ENCODE measurements at regions not wholly inside any gene's neighbourhood (a gene's known extent, or its start where the extent isn't known, plus 50 kb on each side); places are given as distances from the start of the nearest gene placed in this dataset.

GRCh38 chr9:103757062-103757461 lies 337.0 kb upstream of the SMC2 start:
- in situ Hi-C loops (cut with HindIII; ENCODE audit: low sequenced_read_pairs), result no loop called here
- no peak for TF ChIP-seq CTCF (IDR thresholded peaks at IDR 0.05; ENCODE audit: low read depth, low read length)
- no peak for DNase-seq (ENCODE audit: low read depth, low spot score)
- H3K4me3 ChIP-seq (ENCODE audit: low read depth, low read length), result no peak overlapping the region

GRCh38 chr9:103761466-103761865 lies 332.6 kb upstream of the SMC2 start:
- TF ChIP-seq CTCF (IDR thresholded peaks at IDR 0.05; ENCODE audit: low read depth, low read length), result no peak
- no peak for DNase-seq (ENCODE audit: low read depth, low spot score)
- in situ Hi-C loops (cut with HindIII; ENCODE audit: low sequenced_read_pairs), result no loop called here
- H3K4me3 ChIP-seq (ENCODE audit: low read depth, low read length), result no peak overlapping the region

GRCh38 chr9:103789686-103790085 lies 304.4 kb upstream of the SMC2 start:
- in situ Hi-C loops (cut with HindIII; ENCODE audit: low sequenced_read_pairs), result no loop called here
- peak; percentile 18 for DNase-seq (ENCODE audit: low read depth, low spot score)
- peak; percentile 51 for TF ChIP-seq CTCF (IDR thresholded peaks at IDR 0.05; ENCODE audit: low read depth, low read length)
- H3K4me3 ChIP-seq (ENCODE audit: low read depth, low read length), result no peak overlapping the region

- no peak for TF ChIP-seq CTCF (IDR thresholded peaks at IDR 0.05; ENCODE audit: low read depth, low read length)
- no peak overlapping the region for H3K4me3 ChIP-seq (ENCODE audit: low read depth, low read length)
- in situ Hi-C loops (cut with HindIII; ENCODE audit: low sequenced_read_pairs), result no loop called here
- DNase-seq (ENCODE audit: low read depth, low spot score), result peak; percentile 82
These were observed 295.5 kb upstream of the SMC2 start for GRCh38 chr9:103798620-103799019.

GRCh38 chr9:103799959-103800358 lies 294.1 kb upstream of the SMC2 start:
- DNase-seq (ENCODE audit: low read depth, low spot score), result no peak
- no peak for TF ChIP-seq CTCF (IDR thresholded peaks at IDR 0.05; ENCODE audit: low read depth, low read length)
- H3K4me3 ChIP-seq (ENCODE audit: low read depth, low read length), result no peak overlapping the region
- in situ Hi-C loops (cut with HindIII; ENCODE audit: low sequenced_read_pairs), result no loop called here

GRCh38 chr9:103802068-103802467 lies 292.0 kb upstream of the SMC2 start:
- TF ChIP-seq CTCF (IDR thresholded peaks at IDR 0.05; ENCODE audit: low read depth, low read length), result no peak
- in situ Hi-C loops (cut with HindIII; ENCODE audit: low sequenced_read_pairs), result no loop called here
- DNase-seq (ENCODE audit: low read depth, low spot score), result peak; percentile 12
- no peak overlapping the region for H3K4me3 ChIP-seq (ENCODE audit: low read depth, low read length)

DNA sequence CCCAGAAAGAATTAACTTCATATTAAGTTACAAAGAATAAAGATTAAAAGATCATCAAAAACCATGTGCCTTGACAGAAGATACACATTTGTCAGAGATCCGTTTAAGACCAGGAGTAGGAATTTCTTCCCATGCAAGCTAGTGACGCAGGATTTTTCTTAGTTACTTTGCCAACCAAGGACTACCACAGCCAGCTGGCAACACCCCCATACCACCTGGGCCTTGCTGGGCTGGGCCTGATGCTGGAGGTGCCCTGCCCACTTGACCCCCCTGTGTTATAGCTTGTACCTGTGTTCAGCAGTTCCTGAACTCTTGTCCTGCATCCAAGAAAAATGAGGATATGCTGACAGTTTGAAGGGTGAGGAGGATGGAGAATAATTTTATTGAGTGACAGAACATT lies 290.9 kb upstream of the SMC2 start:
- H3K4me3 ChIP-seq (ENCODE audit: low read depth, low read length), result no peak overlapping the region
- in situ Hi-C loops (cut with HindIII; ENCODE audit: low sequenced_read_pairs), result no loop called here
- no peak for DNase-seq (ENCODE audit: low read depth, low spot score)
- TF ChIP-seq CTCF (IDR thresholded peaks at IDR 0.05; ENCODE audit: low read depth, low read length), result no peak

Data from astrocyte of the spinal cord (primary cell).